HL-60 (cell line): ENCODE measurements at regions not wholly inside any gene's neighbourhood (a gene's known extent, or its start where the extent isn't known, plus 50 kb on each side); places are given as distances from the start of the nearest gene placed in this dataset.
"Not testable (repeated sequence)": the region's sequence is repeated elsewhere in the genome, so short reads cannot be mapped to it uniquely, and the experiment has no call there.

ENCODE experiments used
- DNase-seq, 2 experiments: peaks; one replicate each; pipeline ENCODE4 v3.0.0-alpha.2; 2010 to 2020; ENCODE audit warnings: low read depth in 1 of 2, low spot score in 1 of 2
- H3K27ac ChIP-seq: fragments of 250-450 bp; sonication (Bioruptor Pico); replicated peaks from 2 replicates; pipeline ENCODE4 v1.5.1; 2020; ENCODE audit warnings: mild to moderate bottlenecking, moderate library complexity
- H3K27me3 ChIP-seq: fragments of 250-450 bp; sonication (Bioruptor Pico); 2 replicates; pipeline ENCODE4 v1.5.1; 2021; ENCODE audit warnings: mild to moderate bottlenecking, moderate library complexity; ENCODE audit not compliant: insufficient read depth, poor library complexity, severe bottlenecking
- H3K4me3 ChIP-seq: replicated peaks from 2 replicates; pipeline ENCODE4 v1.5.1; 2011; ENCODE audit warnings: mild to moderate bottlenecking, control low read depth, low read length; ENCODE audit not compliant: insufficient read depth
- CTCF ChIP-seq: IDR thresholded peaks from one replicate; pipeline ENCODE4 v1.5.1; 2011; ENCODE audit warnings: low read length, control low read depth, inconsistent platforms; ENCODE audit not compliant: insufficient read depth
- GABPA ChIP-seq: IDR thresholded peaks from 2 replicates; pipeline ENCODE4 v1.6.1; 2012; ENCODE audit warnings: low read depth
- POLR2AphosphoS5 ChIP-seq: IDR thresholded peaks from 2 replicates; pipeline ENCODE4 v1.6.1; 2012; ENCODE audit warnings: low read depth
- REST ChIP-seq: IDR thresholded peaks from 2 replicates; pipeline ENCODE4 v1.6.1; 2012; ENCODE audit warnings: low read depth; ENCODE audit not compliant: insufficient replicate concordance
- SPI1 ChIP-seq: IDR thresholded peaks from 2 replicates; pipeline ENCODE4 v1.6.1; 2012; ENCODE audit warnings: low read depth, mild to moderate bottlenecking, borderline replicate concordance

GRCh38 chrX:31014474-31014873, 57.4 kb downstream of the FTHL17 start:
- not testable (repeated sequence) for H3K27ac ChIP-seq, H3K4me3 ChIP-seq, DNase-seq, H3K27me3 ChIP-seq

GRCh38 chrX:31012509-31013025, 59.3 kb downstream of the FTHL17 start:
- Histone ChIP-seq H3K27me3 (no peaks in the 10 kb centered on the region), H3K4me3 (no peak overlapping the region), H3K27ac (no peak overlapping the region)
- no peak for DNase-seq
- TF ChIP-seq POLR2AphosphoS5 (no peak), REST (no peak), SPI1 (no peak), GABPA (no peak), CTCF (no peak)

- no peak for TF ChIP-seq GABPA
- no peak for TF ChIP-seq CTCF
- TF ChIP-seq POLR2AphosphoS5: no peak
- TF ChIP-seq REST: no peak
- no peak for TF ChIP-seq SPI1
- DNase-seq: no peak
- Histone ChIP-seq H3K4me3 (no peak overlapping the region), H3K27ac (no peak overlapping the region), H3K27me3 (no peaks in the 10 kb centered on the region)
These were observed 64.5 kb downstream of the FTHL17 start for GRCh38 chrX:31007321-31007720.

GRCh38 chrX:31006027-31006426, 65.8 kb downstream of the FTHL17 start:
- no peak for DNase-seq
- TF ChIP-seq CTCF (no peak), REST (no peak), POLR2AphosphoS5 (no peak), GABPA (no peak), SPI1 (no peak)
- no peak overlapping the region for H3K27ac ChIP-seq
- no peak overlapping the region for H3K4me3 ChIP-seq
- H3K27me3 ChIP-seq: no peaks in the 10 kb centered on the region
